ENCODE measurements at regions not wholly inside any gene's neighbourhood (a gene's known extent, or its start where the extent isn't known, plus 50 kb on each side); places are given as distances from the start of the nearest gene placed in this dataset.

GRCh38 chr2:122960759-122961641 lies 1064.1 kb upstream of the CNTNAP5 start:
- Histone ChIP-seq H3K18ac (ENCODE audit: extremely low read depth, low read length) (no peak overlapping the region), H3K27me3 (replicated peaks in 1 of 4; ENCODE audit: control insufficient read depth in 3 of 4, extremely low read depth in 1 of 4, insufficient read depth in 3 of 4, low read length in 3 of 4) (no peaks in the 10 kb centered on the region), H3K56ac (replicated peaks; ENCODE audit: insufficient read length, low read depth, low read length) (no peak overlapping the region), H2BK5ac (ENCODE audit: low read depth, low read length) (no peak overlapping the region), H2BK15ac (ENCODE audit: low read length) (no peak overlapping the region), H3K9ac (replicated peaks in 1 of 4; ENCODE audit: extremely low read depth in 1 of 4, low read depth in 3 of 4, low read length in 3 of 4) (no peak overlapping the region), H3K23ac (ENCODE audit: insufficient read length) (no peak overlapping the region), H3K23me2 (ENCODE audit: low read depth, low read length) (no peaks in the 10 kb centered on the region), H4K8ac (ENCODE audit: extremely low read depth, insufficient read depth, low read length) (no peak overlapping the region), H2AFZ (ENCODE audit: low read length) (no peak overlapping the region), H3K9me3 (ENCODE audit: insufficient read depth in 2 of 2, low read depth in 1 of 2, low read length in 1 of 2) (no peaks in the 10 kb centered on the region), H2BK12ac (ENCODE audit: low read depth, low read length) (no peak overlapping the region), H3K4ac (replicated peaks; ENCODE audit: insufficient read length, low read depth, low read length) (no peak overlapping the region), H3K4me2 (ENCODE audit: insufficient read depth in 1 of 2, low read depth in 2 of 2, low read length in 2 of 2) (no peak overlapping the region), H2BK20ac (ENCODE audit: low read length) (no peak overlapping the region), H3K4me1 (replicated peaks in 1 of 4; ENCODE audit: control insufficient read depth in 3 of 4, insufficient read depth in 4 of 4, low read length in 3 of 4) (peaks cover 0 to 4% (median 0%) of the 10 kb centered on the region in 4 experiments; a peak in 1 of 7 replicates), H4K20me1 (replicated peaks in 1 of 2; ENCODE audit: control insufficient read depth in 1 of 2, insufficient read depth in 2 of 2, low read length in 2 of 2) (no peaks in the 10 kb centered on the region), H3K36me3 (ENCODE audit: control insufficient read depth in 2 of 4, insufficient read depth in 4 of 4, low read length in 3 of 4) (no peaks in the 10 kb centered on the region), H3K14ac (ENCODE audit: insufficient read length) (no peak overlapping the region), H3K27ac (ENCODE audit: low read depth, low read length) (no peak overlapping the region), H3K79me1 (ENCODE audit: low read depth, low read length) (no peaks in the 10 kb centered on the region), H3K4me3 (ENCODE audit: extremely low read depth in 1 of 4, insufficient read depth in 2 of 4, low read depth in 3 of 4, low read length in 4 of 4) (no peak overlapping the region), H2AK5ac (ENCODE audit: low read depth, low read length) (no peak overlapping the region), H4K5ac (ENCODE audit: insufficient read length, low read depth, low read length) (no peak overlapping the region), H4K91ac (replicated peaks; ENCODE audit: insufficient read length, low read length) (no peak overlapping the region), H2BK120ac (replicated peaks; ENCODE audit: low read depth, low read length) (no peak overlapping the region), H3K79me2 (ENCODE audit: control insufficient read depth in 1 of 2, insufficient read depth in 2 of 2, low read length in 2 of 2) (no peaks in the 10 kb centered on the region)
- no peak for FAIRE-seq
- POLR2A ChIA-PET (ENCODE audit: partially characterized antibody), result no interaction called here
- CTCF ChIA-PET (ENCODE audit: partially characterized antibody), result interaction anchor here (0.6 kb wide), 1 partner anchor 20 kb away, joined by 4 read pairs; no protein-coding TSS in a partner anchor
- DNase-seq (ENCODE audit: low read depth in 1 of 2, low spot score in 2 of 2), result no peak
- WGBS, 2 experiments (ENCODE audit: extremely low coverage in 1 of 2, insufficient coverage in 1 of 2, insufficient read length in 1 of 2, insufficient replicate concordance in 2 of 2, low coverage in 1 of 2, low lambda C conversion rate in 2 of 2, missing lambda C conversion rate in 1 of 2), result 91% methylated on average over 5 of the region's 5 CpGs; no CpG with 5 or more reads in 1 of the 2 experiments
- TF ChIP-seq KDM1A (IDR thresholded peaks at IDR 0.05; ENCODE audit: borderline replicate concordance, low read length), result no peak
- TF ChIP-seq POLR2A (IDR thresholded peaks at IDR 0.05; ENCODE audit: control extremely low read depth in 1 of 2, low read depth in 2 of 2, low read length in 2 of 2), result no peak
- TF ChIP-seq, protein P1, sequence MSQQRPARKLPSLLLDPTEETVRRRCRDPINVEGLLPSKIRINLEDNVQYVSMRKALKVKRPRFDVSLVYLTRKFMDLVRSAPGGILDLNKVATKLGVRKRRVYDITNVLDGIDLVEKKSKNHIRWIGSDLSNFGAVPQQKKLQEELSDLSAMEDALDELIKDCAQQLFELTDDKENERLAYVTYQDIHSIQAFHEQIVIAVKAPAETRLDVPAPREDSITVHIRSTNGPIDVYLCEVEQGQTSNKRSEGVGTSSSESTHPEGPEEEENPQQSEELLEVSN (IDR thresholded peaks at IDR 0.05), result no peak
- TF ChIP-seq GTF2F1 (IDR thresholded peaks at IDR 0.05; ENCODE audit: borderline replicate concordance, low read depth, low read length), result no peak
- no peak for TF ChIP-seq BRCA1 (IDR thresholded peaks at IDR 0.05; ENCODE audit: low read depth, low read length)
- no peak for TF ChIP-seq CBX5 (IDR thresholded peaks at IDR 0.05; ENCODE audit: low read depth, low read length)
- no peak for TF ChIP-seq TAF1 (IDR thresholded peaks at IDR 0.05; ENCODE audit: low read depth, low read length)
- no peak for TF ChIP-seq ATF3 (IDR thresholded peaks at IDR 0.05; ENCODE audit: insufficient read depth, low read depth, low read length)
- TF ChIP-seq JUN (IDR thresholded peaks at IDR 0.05; ENCODE audit: low read depth, low read length), result no peak
- TF ChIP-seq, protein P2, sequence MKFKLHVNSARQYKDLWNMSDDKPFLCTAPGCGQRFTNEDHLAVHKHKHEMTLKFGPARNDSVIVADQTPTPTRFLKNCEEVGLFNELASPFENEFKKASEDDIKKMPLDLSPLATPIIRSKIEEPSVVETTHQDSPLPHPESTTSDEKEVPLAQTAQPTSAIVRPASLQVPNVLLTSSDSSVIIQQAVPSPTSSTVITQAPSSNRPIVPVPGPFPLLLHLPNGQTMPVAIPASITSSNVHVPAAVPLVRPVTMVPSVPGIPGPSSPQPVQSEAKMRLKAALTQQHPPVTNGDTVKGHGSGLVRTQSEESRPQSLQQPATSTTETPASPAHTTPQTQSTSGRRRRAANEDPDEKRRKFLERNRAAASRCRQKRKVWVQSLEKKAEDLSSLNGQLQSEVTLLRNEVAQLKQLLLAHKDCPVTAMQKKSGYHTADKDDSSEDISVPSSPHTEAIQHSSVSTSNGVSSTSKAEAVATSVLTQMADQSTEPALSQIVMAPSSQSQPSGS (IDR thresholded peaks at IDR 0.05; ENCODE audit: low read length), result no peak
